Uterus (tissue), 2 donors: ENCODE measurements at regions not wholly inside any gene's neighbourhood (a gene's known extent, or its start where the extent isn't known, plus 50 kb on each side); places are given as distances from the start of the nearest gene placed in this dataset.

ENCODE experiments used
- CTCF ChIP-seq, 4 experiments: fragments of 200-600 bp in 2 of 4; fragments of 450-650 bp in 2 of 4; sonication (generic) in 2 of 4; IDR thresholded peaks; one replicate each; pipeline ENCODE4 v1.5.1; 2016 to 2019; ENCODE audit warnings: antibody characterized with exemption in 4 of 4, mild to moderate bottlenecking in 2 of 4, moderate library complexity in 1 of 4
- POLR2A ChIP-seq, 2 donors: fragments of 450-650 bp; IDR thresholded peaks; one replicate each; pipeline ENCODE4 v1.6.1; 2016; ENCODE audit warnings: antibody characterized with exemption in 2 of 2, mild to moderate bottlenecking in 1 of 2, moderate library complexity in 1 of 2

GRCh38 chr1:187270256-187270655 lies 441.5 kb downstream of the PLA2G4A start:
- TF ChIP-seq CTCF (IDR thresholded peaks at IDR 0.05) (no peak), POLR2A (IDR thresholded peaks at IDR 0.05) (no peak)
